Progenitor cell of endocrine pancreas (in vitro differentiated cells): ENCODE measurements at regions not wholly inside any gene's neighbourhood (a gene's known extent, or its start where the extent isn't known, plus 50 kb on each side); places are given as distances from the start of the nearest gene placed in this dataset.

Experiments used
- DNase-seq: peaks from one replicate; pipeline ENCODE4 v3.0.0; 2021; ENCODE audit warnings: low spot score; ENCODE audit not compliant: unreplicated experiment
- H3K27ac Mint-ChIP-seq: 2 replicates; pipeline ENCODE4 v1.8.0; 2021; ENCODE audit warnings: mild to moderate bottlenecking, moderate library complexity, mixed read lengths
- H3K27me3 Mint-ChIP-seq: 2 replicates; pipeline ENCODE4 v1.8.0; 2021; ENCODE audit warnings: mixed read lengths
- H3K36me3 Mint-ChIP-seq: 2 replicates; pipeline ENCODE4 v1.8.0; 2022; ENCODE audit warnings: mixed read lengths; ENCODE audit not compliant: insufficient read depth
- H3K4me1 Mint-ChIP-seq: 2 replicates; pipeline ENCODE4 v1.8.0; 2021; ENCODE audit warnings: low read depth, mixed read lengths
- H3K4me3 Mint-ChIP-seq: 2 replicates; pipeline ENCODE4 v1.8.0; 2021; ENCODE audit warnings: low read depth, mild to moderate bottlenecking, moderate library complexity, mixed read lengths
- H3K9me3 Mint-ChIP-seq: 2 replicates; pipeline ENCODE4 v1.8.0; 2021; ENCODE audit warnings: low read depth, mixed read lengths
- CTCF ChIP-seq: fragments of 200-600 bp; sonication (generic); IDR thresholded peaks from one replicate; pipeline ENCODE4 v1.5.0; 2021; ENCODE audit warnings: antibody characterized with exemption, mild to moderate bottlenecking; ENCODE audit not compliant: unreplicated experiment

GRCh38 chr13:33957497-33957905 is 139.6 kb downstream of the RFC3 start:
- Mint-ChIP-seq H3K4me1 (peaks cover 7% of the 10 kb centered on the region), H3K27ac (no peak overlapping the region), H3K9me3 (no peaks in the 10 kb centered on the region), H3K27me3 (no peaks in the 10 kb centered on the region), H3K36me3 (no peaks in the 10 kb centered on the region), H3K4me3 (no peak overlapping the region)
- no peak for TF ChIP-seq CTCF
- DNase-seq, result no peak

- no peak overlapping the region for H3K27ac Mint-ChIP-seq
Measured at GRCh38 chr13:33958964-33959363, 141.0 kb downstream of the RFC3 start.

GRCh38 chr13:33963134-33963533 is 145.2 kb downstream of the RFC3 start:
- H3K27me3 Mint-ChIP-seq, result no peaks in the 10 kb centered on the region
- no peak for TF ChIP-seq CTCF
- H3K4me3 Mint-ChIP-seq, result no peak overlapping the region
- H3K9me3 Mint-ChIP-seq, result peaks cover 3% of the 10 kb centered on the region
- DNase-seq, result no peak
- H3K4me1 Mint-ChIP-seq, result peaks cover 10% of the 10 kb centered on the region
- H3K27ac Mint-ChIP-seq, result no peak overlapping the region
- H3K36me3 Mint-ChIP-seq, result no peaks in the 10 kb centered on the region

More at GRCh38 chr13:33958964-33959363, 141.0 kb downstream of the RFC3 start:
- H3K9me3 Mint-ChIP-seq, result no peaks in the 10 kb centered on the region
- H3K27me3 Mint-ChIP-seq, result no peaks in the 10 kb centered on the region
- H3K4me1 Mint-ChIP-seq, result peaks cover 9% of the 10 kb centered on the region
- no peak for TF ChIP-seq CTCF
- H3K4me3 Mint-ChIP-seq, result no peak overlapping the region
- DNase-seq, result no peak
- no peaks in the 10 kb centered on the region for H3K36me3 Mint-ChIP-seq

GRCh38 chr13:33963895-33964294 is 145.9 kb downstream of the RFC3 start:
- Mint-ChIP-seq H3K9me3 (peaks cover 3% of the 10 kb centered on the region), H3K4me3 (no peak overlapping the region), H3K27me3 (no peaks in the 10 kb centered on the region), H3K36me3 (no peaks in the 10 kb centered on the region), H3K27ac (no peak overlapping the region), H3K4me1 (peaks cover 17% of the 10 kb centered on the region)
- no peak for DNase-seq
- TF ChIP-seq CTCF, result no peak

GRCh38 chr13:33968520-33969507 is 150.9 kb downstream of the RFC3 start:
- DNase-seq, result no peak
- H3K4me3 Mint-ChIP-seq, result peak overlapping the region; percentile 58
- H3K36me3 Mint-ChIP-seq, result peaks cover 2% of the 10 kb centered on the region
- TF ChIP-seq CTCF, result no peak
- H3K27ac Mint-ChIP-seq, result peak overlapping the region; percentile 62
- no peaks in the 10 kb centered on the region for H3K27me3 Mint-ChIP-seq
- peaks cover 21% of the 10 kb centered on the region for H3K4me1 Mint-ChIP-seq
- H3K9me3 Mint-ChIP-seq, result peaks cover 3% of the 10 kb centered on the region
